ENCODE measurements at regions not wholly inside any gene's neighbourhood (a gene's known extent, or its start where the extent isn't known, plus 50 kb on each side); places are given as distances from the start of the nearest gene placed in this dataset.

DNA sequence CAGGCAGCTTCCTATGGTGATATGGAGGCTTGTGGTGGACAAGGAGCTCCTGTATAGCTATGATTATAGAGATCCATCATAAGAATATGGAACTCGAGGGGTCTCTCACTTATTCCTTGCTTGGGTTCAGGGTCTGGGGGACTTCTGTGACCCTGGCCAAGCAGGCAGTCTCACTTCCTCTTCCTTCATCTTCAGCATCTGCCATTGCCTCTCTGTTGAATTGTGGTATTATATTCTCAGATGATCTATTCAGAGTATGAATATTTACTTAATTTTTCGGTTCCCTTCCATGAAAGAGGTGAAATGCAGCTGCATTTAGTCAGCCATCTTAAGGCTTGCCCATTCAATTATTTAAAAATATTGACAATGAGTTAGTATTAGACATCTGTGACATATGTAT is 292.9 kb downstream of the SPIN4 start:
- no peak for TF ChIP-seq POLR2AphosphoS5 (IDR thresholded peaks at IDR 0.05; ENCODE audit: low read depth, low read length)
- no peak for TF ChIP-seq POLR2A (IDR thresholded peaks at IDR 0.05; ENCODE audit: low read depth, low read length)
- TF ChIP-seq TAF1 (IDR thresholded peaks at IDR 0.05; ENCODE audit: borderline replicate concordance, low read depth, low read length): no peak

Measured in GM12892 (cell line).